ENCODE measurements at regions not wholly inside any gene's neighbourhood (a gene's known extent, or its start where the extent isn't known, plus 50 kb on each side); places are given as distances from the start of the nearest gene placed in this dataset.
A peak's percentile ranks its signal among the peaks of the same experiment; 100 is the strongest.

DNA sequence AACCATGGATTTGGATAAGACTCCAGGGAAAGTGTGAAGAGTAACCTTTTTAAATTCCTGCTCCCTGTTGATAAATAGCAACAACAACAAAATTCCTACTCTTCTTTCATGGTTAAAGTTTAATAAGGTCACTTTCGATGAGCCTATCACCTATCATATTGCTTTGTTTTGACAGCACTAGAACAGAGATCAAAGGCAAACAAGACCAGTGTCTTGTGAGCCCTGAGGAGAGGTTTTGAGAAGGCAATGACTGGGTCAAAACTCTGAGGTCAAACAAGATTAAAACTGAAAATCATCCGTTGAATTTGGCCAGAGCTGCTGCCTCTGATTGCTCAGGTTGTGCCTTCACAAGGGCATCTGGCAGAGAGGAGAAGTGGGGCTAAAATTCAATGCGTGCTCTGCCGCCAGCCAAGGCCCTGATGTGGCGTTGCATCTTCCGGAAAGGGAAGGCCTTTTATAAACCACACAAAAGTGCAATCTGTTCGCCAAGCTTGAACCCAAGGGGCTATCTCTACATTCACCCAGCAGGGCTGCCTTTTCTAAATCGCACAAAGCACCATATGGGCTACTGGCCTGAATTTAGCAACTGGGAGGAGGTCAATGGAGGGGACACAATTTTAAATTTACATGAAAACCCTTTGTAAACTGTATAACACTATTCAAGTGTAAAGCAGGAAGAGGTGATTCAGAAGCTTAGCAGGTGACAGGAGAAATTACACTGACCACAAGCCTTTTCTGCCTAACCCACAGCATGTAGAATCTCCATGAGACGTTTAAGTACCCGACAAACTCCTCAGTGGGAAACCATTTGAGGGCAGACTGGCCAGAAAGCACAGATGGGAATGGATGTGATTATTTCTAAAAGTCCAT, 140.8 kb downstream of the DAD1 start:
- TF ChIP-seq TAF1 (IDR thresholded peaks at IDR 0.05; ENCODE audit: low read depth) (no peak), EGR1 (IDR thresholded peaks at IDR 0.05) (no peak), ZBTB7A (IDR thresholded peaks at IDR 0.05; ENCODE audit: low read depth) (no peak), RAD21 (IDR thresholded peaks at IDR 0.05; ENCODE audit: low read depth) (no peak), NFIC (IDR thresholded peaks at IDR 0.05) (no peak), FOXM1 (IDR thresholded peaks at IDR 0.05; ENCODE audit: borderline replicate concordance, low read depth) (no peak), YY1 (IDR thresholded peaks at IDR 0.05; ENCODE audit: low read depth) (no peak), CEBPB (IDR thresholded peaks at IDR 0.05) (no peak), TEAD4 (IDR thresholded peaks at IDR 0.05) (no peak), TCF12 (IDR thresholded peaks at IDR 0.05; ENCODE audit: low read depth) (no peak), EP300 (IDR thresholded peaks at IDR 0.05; ENCODE audit: borderline replicate concordance) (no peak), CREB1 (IDR thresholded peaks at IDR 0.05; ENCODE audit: low read depth) (no peak)
- TF ChIP-seq, protein P1, sequence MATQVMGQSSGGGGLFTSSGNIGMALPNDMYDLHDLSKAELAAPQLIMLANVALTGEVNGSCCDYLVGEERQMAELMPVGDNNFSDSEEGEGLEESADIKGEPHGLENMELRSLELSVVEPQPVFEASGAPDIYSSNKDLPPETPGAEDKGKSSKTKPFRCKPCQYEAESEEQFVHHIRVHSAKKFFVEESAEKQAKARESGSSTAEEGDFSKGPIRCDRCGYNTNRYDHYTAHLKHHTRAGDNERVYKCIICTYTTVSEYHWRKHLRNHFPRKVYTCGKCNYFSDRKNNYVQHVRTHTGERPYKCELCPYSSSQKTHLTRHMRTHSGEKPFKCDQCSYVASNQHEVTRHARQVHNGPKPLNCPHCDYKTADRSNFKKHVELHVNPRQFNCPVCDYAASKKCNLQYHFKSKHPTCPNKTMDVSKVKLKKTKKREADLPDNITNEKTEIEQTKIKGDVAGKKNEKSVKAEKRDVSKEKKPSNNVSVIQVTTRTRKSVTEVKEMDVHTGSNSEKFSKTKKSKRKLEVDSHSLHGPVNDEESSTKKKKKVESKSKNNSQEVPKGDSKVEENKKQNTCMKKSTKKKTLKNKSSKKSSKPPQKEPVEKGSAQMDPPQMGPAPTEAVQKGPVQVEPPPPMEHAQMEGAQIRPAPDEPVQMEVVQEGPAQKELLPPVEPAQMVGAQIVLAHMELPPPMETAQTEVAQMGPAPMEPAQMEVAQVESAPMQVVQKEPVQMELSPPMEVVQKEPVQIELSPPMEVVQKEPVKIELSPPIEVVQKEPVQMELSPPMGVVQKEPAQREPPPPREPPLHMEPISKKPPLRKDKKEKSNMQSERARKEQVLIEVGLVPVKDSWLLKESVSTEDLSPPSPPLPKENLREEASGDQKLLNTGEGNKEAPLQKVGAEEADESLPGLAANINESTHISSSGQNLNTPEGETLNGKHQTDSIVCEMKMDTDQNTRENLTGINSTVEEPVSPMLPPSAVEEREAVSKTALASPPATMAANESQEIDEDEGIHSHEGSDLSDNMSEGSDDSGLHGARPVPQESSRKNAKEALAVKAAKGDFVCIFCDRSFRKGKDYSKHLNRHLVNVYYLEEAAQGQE (IDR thresholded peaks at IDR 0.05; ENCODE audit: low read depth) = no peak
- TF ChIP-seq, protein P2, sequence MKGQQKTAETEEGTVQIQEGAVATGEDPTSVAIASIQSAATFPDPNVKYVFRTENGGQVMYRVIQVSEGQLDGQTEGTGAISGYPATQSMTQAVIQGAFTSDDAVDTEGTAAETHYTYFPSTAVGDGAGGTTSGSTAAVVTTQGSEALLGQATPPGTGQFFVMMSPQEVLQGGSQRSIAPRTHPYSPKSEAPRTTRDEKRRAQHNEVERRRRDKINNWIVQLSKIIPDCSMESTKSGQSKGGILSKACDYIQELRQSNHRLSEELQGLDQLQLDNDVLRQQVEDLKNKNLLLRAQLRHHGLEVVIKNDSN (IDR thresholded peaks at IDR 0.05) = no peak
- TF ChIP-seq, protein P3, sequence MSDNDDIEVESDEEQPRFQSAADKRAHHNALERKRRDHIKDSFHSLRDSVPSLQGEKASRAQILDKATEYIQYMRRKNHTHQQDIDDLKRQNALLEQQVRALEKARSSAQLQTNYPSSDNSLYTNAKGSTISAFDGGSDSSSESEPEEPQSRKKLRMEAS (IDR thresholded peaks at IDR 0.05) = no peak

DNA sequence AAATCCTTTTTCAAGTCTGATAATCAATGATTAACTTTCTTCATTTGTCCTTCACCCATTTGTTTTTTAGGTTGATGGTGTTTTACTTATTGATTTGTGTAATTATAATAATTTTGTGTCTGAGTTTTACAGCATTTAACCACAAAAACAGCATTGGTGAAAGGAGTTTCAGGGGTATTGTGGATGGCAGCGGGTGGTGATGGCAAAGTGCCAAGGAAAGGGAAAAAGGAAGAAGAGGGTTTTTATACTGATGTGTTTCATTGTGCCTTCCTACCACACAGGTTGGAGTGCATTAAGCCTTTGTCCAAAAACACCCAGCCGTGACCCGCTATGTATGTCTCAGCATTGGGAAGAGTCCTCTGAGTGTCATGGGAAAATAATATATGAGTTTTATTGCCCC, 150.3 kb downstream of the DAD1 start:
- TF ChIP-seq FOXM1 (IDR thresholded peaks at IDR 0.05; ENCODE audit: borderline replicate concordance, low read depth) = peak; percentile 78
- no peak for TF ChIP-seq CEBPB (IDR thresholded peaks at IDR 0.05)
- peak; percentile 98 for TF ChIP-seq NFIC (IDR thresholded peaks at IDR 0.05)
- TF ChIP-seq, protein P3 (IDR thresholded peaks at IDR 0.05) = peak; percentile 28; the same call in 1 of the 2 replicates
- TF ChIP-seq TEAD4 (IDR thresholded peaks at IDR 0.05) = peak; percentile 70
- TF ChIP-seq, protein P1 (IDR thresholded peaks at IDR 0.05; ENCODE audit: low read depth) = no peak
- TF ChIP-seq YY1 (IDR thresholded peaks at IDR 0.05; ENCODE audit: low read depth) = no peak
- TF ChIP-seq TCF12 (IDR thresholded peaks at IDR 0.05; ENCODE audit: low read depth) = peak; percentile 87
- peak; percentile 90 for TF ChIP-seq EP300 (IDR thresholded peaks at IDR 0.05; ENCODE audit: borderline replicate concordance)
- TF ChIP-seq TAF1 (IDR thresholded peaks at IDR 0.05; ENCODE audit: low read depth) = no peak

DNA sequence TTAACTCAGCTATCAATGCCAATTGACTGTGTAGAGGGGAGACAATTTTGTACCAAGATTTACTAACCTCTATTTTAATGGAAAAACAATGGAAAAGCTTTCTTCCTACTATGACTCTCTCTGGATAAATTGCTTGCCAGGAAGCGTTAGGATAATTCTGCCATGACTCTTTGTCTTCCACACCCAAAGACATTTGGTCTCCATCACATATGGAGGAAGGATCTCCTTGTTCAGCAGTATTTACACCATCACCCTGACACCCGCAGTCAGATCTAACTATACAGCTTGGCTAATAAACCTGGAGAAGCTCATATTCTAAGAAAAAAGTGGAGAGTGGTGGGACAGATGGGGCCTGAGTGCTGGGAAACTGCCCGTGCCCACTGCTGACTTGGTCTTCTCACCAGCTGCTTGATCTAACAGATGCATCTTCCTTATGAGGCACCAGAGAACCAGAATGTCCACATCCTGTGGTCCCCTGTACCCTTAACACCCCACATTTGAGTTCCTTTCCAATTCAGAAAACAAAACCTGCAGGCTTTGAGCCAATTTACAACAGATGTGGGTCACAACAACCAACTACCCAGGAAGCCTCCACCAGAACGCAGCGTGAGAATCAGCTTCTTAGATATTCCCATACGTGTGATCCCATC, 154.0 kb downstream of the DAD1 start:
- TF ChIP-seq, protein P3 (IDR thresholded peaks at IDR 0.05) = no peak
- TF ChIP-seq, protein P1 (IDR thresholded peaks at IDR 0.05; ENCODE audit: low read depth) = no peak
- TF ChIP-seq ZBTB7A (IDR thresholded peaks at IDR 0.05; ENCODE audit: low read depth) = no peak
- no peak for TF ChIP-seq CREB1 (IDR thresholded peaks at IDR 0.05; ENCODE audit: low read depth)
- TF ChIP-seq TCF12 (IDR thresholded peaks at IDR 0.05; ENCODE audit: low read depth) = no peak
- TF ChIP-seq TEAD4 (IDR thresholded peaks at IDR 0.05) = no peak
- TF ChIP-seq EGR1 (IDR thresholded peaks at IDR 0.05) = no peak
- no peak for TF ChIP-seq FOXM1 (IDR thresholded peaks at IDR 0.05; ENCODE audit: borderline replicate concordance, low read depth)
- no peak for TF ChIP-seq RAD21 (IDR thresholded peaks at IDR 0.05; ENCODE audit: low read depth)
- no peak for TF ChIP-seq EP300 (IDR thresholded peaks at IDR 0.05; ENCODE audit: borderline replicate concordance)
- TF ChIP-seq CEBPB (IDR thresholded peaks at IDR 0.05) = no peak
- TF ChIP-seq, protein P2 (IDR thresholded peaks at IDR 0.05) = no peak
- no peak for TF ChIP-seq NFIC (IDR thresholded peaks at IDR 0.05)
- no peak for TF ChIP-seq TAF1 (IDR thresholded peaks at IDR 0.05; ENCODE audit: low read depth)
- TF ChIP-seq YY1 (IDR thresholded peaks at IDR 0.05; ENCODE audit: low read depth) = no peak
